Epithelial cell of proximal tubule (primary cell): ENCODE measurements at regions not wholly inside any gene's neighbourhood (a gene's known extent, or its start where the extent isn't known, plus 50 kb on each side); places are given as distances from the start of the nearest gene placed in this dataset.

Source experiments
- DNase-seq: peaks from one replicate; pipeline ENCODE4 v3.0.0-alpha.2; 2011; ENCODE audit warnings: low read depth
- H3K4me3 ChIP-seq: 2 replicates; pipeline ENCODE4 v1.5.1; 2011; ENCODE audit warnings: low read depth, mild to moderate bottlenecking, low read length
- TF ChIP-seq, protein P1 (sequence below): conservative IDR thresholded peaks from 2 replicates; pipeline ENCODE4 v1.5.1; 2012; ENCODE audit warnings: low read depth, mild to moderate bottlenecking, low read length

DNA sequence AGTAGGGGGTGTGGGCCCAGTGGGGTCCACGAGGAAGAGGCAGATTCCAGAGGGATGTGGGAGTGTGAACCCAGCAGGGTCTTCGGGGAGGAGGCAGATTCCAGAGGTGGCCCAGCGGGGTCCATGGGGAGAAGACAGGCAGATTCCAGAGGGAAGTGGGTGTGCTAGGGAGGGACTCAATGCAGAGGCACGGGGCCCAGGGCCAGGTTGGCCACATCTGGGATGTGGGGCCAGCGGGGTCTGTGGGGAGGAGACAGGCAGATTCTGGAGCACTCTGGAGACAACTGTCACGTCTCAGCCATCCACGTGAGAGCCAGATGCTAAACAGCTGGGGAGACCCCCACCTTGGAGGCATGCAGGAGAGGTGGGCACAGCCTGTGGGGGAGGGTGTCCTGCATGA, 582.6 kb downstream of the TBC1D22A start:
- TF ChIP-seq, protein P1, sequence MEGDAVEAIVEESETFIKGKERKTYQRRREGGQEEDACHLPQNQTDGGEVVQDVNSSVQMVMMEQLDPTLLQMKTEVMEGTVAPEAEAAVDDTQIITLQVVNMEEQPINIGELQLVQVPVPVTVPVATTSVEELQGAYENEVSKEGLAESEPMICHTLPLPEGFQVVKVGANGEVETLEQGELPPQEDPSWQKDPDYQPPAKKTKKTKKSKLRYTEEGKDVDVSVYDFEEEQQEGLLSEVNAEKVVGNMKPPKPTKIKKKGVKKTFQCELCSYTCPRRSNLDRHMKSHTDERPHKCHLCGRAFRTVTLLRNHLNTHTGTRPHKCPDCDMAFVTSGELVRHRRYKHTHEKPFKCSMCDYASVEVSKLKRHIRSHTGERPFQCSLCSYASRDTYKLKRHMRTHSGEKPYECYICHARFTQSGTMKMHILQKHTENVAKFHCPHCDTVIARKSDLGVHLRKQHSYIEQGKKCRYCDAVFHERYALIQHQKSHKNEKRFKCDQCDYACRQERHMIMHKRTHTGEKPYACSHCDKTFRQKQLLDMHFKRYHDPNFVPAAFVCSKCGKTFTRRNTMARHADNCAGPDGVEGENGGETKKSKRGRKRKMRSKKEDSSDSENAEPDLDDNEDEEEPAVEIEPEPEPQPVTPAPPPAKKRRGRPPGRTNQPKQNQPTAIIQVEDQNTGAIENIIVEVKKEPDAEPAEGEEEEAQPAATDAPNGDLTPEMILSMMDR = no peak
- DNase-seq = no peak
- H3K4me3 ChIP-seq = no peak overlapping the region

DNA sequence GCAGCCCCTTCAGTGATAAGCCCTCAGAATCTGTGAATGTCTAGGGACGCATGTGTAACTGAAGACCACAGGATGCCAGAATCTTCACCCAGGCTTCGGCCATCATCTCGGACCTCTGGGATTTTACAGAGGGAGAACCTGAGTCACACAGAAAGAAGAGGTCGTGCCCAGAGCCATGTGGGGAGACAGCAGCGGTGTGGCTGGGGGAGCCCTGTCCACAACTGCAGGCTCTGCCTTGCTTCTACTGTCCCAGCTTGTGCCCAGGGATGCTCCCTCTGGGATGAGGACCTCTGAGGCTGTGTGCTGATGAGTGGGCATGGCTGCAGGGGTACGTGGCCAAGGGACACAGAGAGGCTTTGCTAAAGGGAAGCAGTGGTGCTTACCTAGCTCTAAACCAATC, 582.0 kb downstream of the TBC1D22A start:
- TF ChIP-seq, protein P1 = no peak
- no peak for DNase-seq
- H3K4me3 ChIP-seq = no peak overlapping the region

DNA sequence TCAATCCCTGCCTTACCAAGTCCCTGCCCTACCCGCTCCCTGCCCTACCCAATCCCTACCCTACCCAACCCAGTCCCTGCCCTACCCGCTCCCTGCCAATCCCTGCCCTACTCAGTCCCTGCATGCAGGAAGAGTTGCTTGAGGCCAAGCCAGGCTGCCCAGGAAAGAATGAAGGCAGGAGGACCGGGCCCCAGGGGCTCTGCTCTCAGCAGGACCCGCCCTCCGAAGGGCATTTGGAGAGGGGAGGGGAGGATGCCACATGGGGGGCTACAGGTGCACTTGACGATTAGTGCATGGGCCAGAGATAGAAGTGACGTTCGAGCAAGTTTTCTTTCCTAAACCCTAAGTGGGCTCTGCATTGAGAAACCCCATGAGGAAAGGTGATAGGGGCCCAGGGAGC, 581.2 kb downstream of the TBC1D22A start:
- DNase-seq = no peak
- TF ChIP-seq, protein P1 = no peak

DNA sequence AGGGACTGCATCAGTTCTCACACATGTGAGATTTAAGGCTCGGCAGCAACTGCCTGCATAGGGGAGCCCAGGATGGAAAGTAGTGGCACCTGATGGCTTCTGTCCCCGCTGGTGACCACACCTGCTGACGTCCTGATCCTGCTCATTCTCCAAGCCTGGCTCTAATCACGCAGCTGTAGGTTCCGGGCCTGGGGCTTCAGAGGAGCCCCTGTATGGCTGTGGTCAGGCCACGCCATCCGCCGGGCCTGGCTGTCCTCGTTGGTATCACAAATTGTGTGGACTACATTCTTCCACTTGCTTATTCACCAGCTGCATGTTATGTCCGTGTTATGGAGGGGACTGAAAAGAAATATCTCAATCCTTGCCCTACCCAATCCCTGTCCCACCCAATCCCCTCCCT, 580.0 kb downstream of the TBC1D22A start:
- TF ChIP-seq, protein P1 = no peak
- no peak for DNase-seq
- no peak overlapping the region for H3K4me3 ChIP-seq

More for the DNA sequence above, 581.2 kb downstream of the TBC1D22A start:
- H3K4me3 ChIP-seq = no peak overlapping the region

DNA sequence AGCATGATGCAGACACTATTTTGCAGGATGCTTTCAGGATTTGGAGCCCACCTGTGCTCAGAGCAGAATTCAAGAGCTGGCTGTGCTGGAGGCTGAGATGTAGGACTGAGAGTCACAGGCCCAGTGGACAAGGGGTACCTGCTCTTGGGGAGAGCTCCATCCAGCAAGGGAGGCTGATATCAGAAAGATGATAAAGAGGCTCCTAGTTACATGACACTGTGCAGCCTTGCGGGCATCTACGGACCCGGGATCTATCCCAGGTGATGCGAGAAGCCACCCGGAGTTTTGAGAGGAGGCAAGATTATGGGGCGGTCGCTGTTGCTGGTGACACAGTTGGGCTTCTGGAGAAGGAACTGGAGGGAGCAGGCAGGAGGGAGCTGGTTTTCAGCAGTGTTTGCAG, 579.0 kb downstream of the TBC1D22A start:
- DNase-seq = no peak
- TF ChIP-seq, protein P1 = no peak
- no peak overlapping the region for H3K4me3 ChIP-seq

DNA sequence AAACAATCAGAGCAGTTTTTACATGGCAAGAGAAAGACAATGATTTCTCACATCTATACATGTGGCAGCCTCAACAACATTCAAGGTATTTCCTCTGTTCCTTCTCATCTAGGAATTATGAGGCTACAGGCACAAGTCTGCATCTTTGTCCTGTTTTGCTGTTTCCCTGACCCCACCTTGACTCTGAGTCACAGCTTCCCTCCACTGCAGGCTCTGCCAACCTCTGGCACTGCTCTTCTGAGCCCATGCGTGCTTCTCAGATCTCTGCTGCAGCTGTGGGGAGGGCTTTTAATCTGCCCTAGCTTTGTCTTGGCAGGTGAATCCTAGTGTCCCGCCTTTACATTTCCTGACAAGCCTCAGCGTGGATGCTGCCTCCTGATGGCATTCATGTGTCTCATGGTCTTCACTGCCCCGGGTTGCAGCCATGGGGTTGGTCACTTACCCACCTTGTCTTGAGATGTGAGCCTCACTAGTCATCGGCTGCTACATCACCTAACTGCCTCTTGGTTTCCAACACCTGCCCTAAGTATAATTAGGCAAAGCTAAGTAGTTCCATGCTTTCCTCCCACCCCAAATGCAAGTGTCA, 578.5 kb downstream of the TBC1D22A start:
- no peak overlapping the region for H3K4me3 ChIP-seq
- TF ChIP-seq, protein P1 = no peak
- DNase-seq = no peak

DNA sequence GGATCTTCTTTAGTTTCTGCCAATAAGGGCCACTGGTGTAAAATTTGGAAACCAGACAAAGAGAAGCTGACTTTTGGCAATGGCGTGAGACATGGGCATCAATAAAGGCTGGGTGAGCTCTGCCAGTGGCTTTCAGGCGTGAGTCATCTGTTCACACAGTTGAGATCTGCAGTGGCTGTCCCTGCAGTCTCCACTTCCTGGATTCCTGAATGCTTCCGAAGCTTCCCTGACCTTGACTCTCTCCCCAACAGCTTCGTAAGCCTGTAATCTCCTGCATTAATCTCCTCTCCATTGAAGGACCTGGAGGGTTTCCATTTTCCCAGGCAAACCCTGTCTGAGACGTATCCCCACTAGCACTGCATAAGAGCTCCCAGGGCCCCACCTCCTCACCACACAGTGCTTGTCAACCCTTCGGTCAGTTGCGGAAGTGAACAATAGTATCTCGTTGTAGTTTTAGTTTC, 574.7 kb downstream of the TBC1D22A start:
- TF ChIP-seq, protein P1 = no peak
- no peak overlapping the region for H3K4me3 ChIP-seq

More for the DNA sequence above, 574.7 kb downstream of the TBC1D22A start:
- DNase-seq = no peak
